LNCaP clone FGC (cell line): ENCODE measurements at regions not wholly inside any gene's neighbourhood (a gene's known extent, or its start where the extent isn't known, plus 50 kb on each side); places are given as distances from the start of the nearest gene placed in this dataset.

Experiments used
- DNase-seq: peaks from one replicate; pipeline ENCODE4 v3.0.0-alpha.2; 2011; ENCODE audit warnings: low read depth
- H3K4me3 ChIP-seq: 2 replicates; pipeline ENCODE4 v1.5.1; 2011; ENCODE audit warnings: mild to moderate bottlenecking, low read depth, low read length, control low read depth
- CTCF ChIP-seq: IDR thresholded peaks from 2 replicates; pipeline ENCODE4 v1.5.1; 2012; ENCODE audit warnings: mild to moderate bottlenecking; ENCODE audit not compliant: control insufficient read depth, insufficient read depth; ENCODE audit errors: extremely low read depth

GRCh38 chr14:101039755-101040138 is 136.2 kb upstream of the RTL1 start:
- TF ChIP-seq CTCF: no peak
- H3K4me3 ChIP-seq: no peak overlapping the region
- DNase-seq: no peak

- no peak for DNase-seq
- H3K4me3 ChIP-seq: no peak overlapping the region
- TF ChIP-seq CTCF: no peak
These were observed 137.3 kb upstream of the RTL1 start for GRCh38 chr14:101040538-101041442.

GRCh38 chr14:101043891-101044290 is 140.4 kb upstream of the RTL1 start:
- no peak overlapping the region for H3K4me3 ChIP-seq
- no peak for TF ChIP-seq CTCF
- no peak for DNase-seq

DNA sequence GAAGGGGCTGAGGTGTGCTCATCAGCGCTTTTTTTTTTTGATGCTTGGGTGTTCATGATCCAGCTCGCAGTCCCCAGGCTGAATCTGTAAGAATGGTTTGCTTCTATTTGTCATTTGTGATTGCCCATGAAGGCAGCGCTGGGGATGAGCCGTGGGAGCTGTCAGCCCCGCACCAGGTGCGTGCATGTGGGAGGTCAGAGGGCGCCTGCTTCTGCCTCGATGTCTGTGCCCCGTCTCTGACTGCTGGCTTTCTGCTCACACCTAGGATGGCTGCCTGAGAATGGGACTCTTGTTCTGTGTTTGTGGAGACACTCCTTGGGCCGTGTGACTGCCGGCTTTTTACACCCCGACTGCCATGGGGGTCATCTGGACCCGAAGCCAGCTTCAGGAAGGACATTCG is 141.2 kb upstream of the RTL1 start:
- H3K4me3 ChIP-seq: no peak overlapping the region
- TF ChIP-seq CTCF: no peak
- DNase-seq: no peak

DNA sequence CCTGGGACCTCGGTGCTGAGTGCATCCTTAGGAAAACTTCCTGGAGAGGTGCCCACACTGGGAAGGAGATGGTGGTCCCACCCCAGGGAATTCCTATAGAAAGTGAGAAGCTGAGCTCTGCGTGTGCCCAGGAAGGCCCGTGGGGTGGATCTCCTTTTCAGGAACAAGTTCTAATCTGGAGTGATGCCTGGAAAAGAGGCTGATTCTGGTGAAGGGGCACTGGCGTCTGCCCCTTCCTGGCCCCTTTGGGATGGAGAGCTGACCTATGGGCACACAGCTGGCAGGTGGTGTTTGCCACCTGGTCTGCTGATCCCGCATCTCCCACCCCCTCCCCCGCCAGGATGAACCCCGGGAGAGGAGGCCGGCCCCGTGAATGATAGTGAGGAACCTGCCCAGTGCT is 142.0 kb upstream of the RTL1 start:
- no peak for TF ChIP-seq CTCF
- no peak for DNase-seq
- H3K4me3 ChIP-seq: no peak overlapping the region

DNA sequence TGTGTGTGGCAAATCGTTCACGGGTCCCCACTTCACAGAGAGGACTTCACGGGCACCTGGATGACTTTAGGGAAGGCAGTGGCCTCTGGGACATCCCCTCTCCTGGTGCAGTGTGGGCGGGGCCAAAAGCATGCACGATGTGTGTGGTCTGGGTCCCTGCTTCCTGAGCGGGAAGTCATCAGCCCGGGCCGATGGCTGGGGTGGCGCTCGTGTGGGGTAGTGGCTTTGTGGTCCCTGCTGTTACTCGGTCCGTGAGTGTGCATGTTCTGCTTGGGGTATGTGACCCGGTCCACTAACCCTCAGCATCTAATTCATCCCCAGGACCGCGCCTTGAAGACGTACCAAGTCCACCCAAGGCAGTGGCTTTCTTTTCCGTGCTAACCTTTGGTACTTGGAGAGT is 142.5 kb upstream of the RTL1 start:
- DNase-seq: no peak
- no peak overlapping the region for H3K4me3 ChIP-seq
- TF ChIP-seq CTCF: no peak

DNA sequence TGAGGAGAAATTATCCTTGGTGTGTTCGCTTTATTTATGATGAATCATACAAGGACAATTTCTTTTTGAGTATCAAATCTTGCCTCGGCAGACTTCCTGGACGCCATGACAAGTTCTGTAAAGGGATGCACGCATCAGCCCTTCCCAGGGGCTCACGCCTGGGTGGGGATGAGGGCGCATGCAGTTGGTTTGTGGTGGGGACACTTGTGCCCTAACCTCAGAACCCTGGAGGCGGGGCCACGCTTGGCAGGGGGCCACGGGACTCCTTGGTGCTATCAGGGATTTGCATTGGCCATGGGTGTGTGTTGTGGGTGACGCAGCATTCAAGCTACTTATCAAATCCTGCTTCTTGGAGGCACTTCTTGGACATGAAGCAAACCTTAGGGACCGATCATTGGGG is 143.8 kb upstream of the RTL1 start:
- H3K4me3 ChIP-seq: no peak overlapping the region
- DNase-seq: no peak
- TF ChIP-seq CTCF: no peak
